Mammary epithelial cell (primary cell): ENCODE measurements at regions not wholly inside any gene's neighbourhood (a gene's known extent, or its start where the extent isn't known, plus 50 kb on each side); places are given as distances from the start of the nearest gene placed in this dataset.

Source experiments
- EZH2 ChIP-seq: IDR thresholded peaks from 2 replicates; pipeline ENCODE4 v1.6.1; 2012; ENCODE audit warnings: low read length, inconsistent platforms, borderline replicate concordance
- TF ChIP-seq, protein P1 (sequence below), 2 donors: IDR thresholded peaks in 1 of 2; conservative IDR thresholded peaks in 1 of 2; 2 replicates each; pipeline ENCODE4 v1.5.1; 2011 to 2012; ENCODE audit warnings: inconsistent platforms in 2 of 2, low read length in 2 of 2, mild to moderate bottlenecking in 2 of 2, control low read depth in 1 of 2, low read depth in 1 of 2; ENCODE audit not compliant: insufficient read depth in 1 of 2; ENCODE audit errors: extremely low read depth in 1 of 2

DNA sequence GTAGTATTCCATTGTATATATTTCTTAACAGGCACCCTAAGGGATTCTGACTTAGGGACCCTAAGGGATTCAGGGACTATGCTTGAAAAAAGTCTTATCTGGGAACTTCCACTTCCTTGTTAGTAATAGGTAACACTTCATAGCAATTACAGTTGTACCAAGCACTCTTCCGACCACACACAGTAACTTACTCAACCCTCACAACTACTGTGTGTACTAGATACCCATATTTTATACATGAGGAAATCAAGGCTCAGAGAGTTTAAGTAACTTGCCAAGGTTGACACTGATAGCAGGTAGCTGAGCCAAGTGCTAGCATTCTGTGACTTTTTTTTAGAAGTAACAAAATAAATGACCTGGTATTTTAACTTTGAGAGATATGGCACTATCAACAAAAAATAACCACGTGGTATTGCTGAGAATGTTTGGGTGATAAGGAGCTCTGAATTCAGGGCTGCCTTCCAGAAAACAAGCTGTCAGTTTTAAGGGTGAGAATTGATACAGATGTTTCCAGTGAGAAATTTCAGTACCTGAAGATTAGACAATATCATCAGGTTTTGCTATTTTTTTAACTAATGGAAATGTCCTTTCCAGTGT, 210.3 kb upstream of the SUCLG2 start:
- TF ChIP-seq, protein P1, sequence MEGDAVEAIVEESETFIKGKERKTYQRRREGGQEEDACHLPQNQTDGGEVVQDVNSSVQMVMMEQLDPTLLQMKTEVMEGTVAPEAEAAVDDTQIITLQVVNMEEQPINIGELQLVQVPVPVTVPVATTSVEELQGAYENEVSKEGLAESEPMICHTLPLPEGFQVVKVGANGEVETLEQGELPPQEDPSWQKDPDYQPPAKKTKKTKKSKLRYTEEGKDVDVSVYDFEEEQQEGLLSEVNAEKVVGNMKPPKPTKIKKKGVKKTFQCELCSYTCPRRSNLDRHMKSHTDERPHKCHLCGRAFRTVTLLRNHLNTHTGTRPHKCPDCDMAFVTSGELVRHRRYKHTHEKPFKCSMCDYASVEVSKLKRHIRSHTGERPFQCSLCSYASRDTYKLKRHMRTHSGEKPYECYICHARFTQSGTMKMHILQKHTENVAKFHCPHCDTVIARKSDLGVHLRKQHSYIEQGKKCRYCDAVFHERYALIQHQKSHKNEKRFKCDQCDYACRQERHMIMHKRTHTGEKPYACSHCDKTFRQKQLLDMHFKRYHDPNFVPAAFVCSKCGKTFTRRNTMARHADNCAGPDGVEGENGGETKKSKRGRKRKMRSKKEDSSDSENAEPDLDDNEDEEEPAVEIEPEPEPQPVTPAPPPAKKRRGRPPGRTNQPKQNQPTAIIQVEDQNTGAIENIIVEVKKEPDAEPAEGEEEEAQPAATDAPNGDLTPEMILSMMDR (conservative IDR thresholded peaks at IDR 0.05 in 1 of 2, IDR thresholded peaks at IDR 0.05 in 1 of 2; ENCODE audit: extremely low read depth in 1 of 2, insufficient read depth in 1 of 2, low read depth in 1 of 2, low read length in 2 of 2): no peak
- TF ChIP-seq EZH2: no peak
